Suprapubic skin (tissue), 4 donors: ENCODE measurements at regions not wholly inside any gene's neighbourhood (a gene's known extent, or its start where the extent isn't known, plus 50 kb on each side); places are given as distances from the start of the nearest gene placed in this dataset.

Experiments
- DNase-seq, 2 donors: peaks; one replicate each; pipeline ENCODE4 v3.0.0-alpha.2; 2019; ENCODE audit warnings: low spot score in 2 of 2
- H3K27ac ChIP-seq: fragments of 200-600 bp; sonication (generic); one replicate; pipeline ENCODE4 v1.5.1; 2019
- H3K27me3 ChIP-seq: fragments of 200-600 bp; sonication (generic); one replicate; pipeline ENCODE4 v1.5.1; 2019
- H3K36me3 ChIP-seq: fragments of 200-600 bp; sonication (generic); one replicate; pipeline ENCODE4 v1.5.1; 2019
- H3K4me1 ChIP-seq: fragments of 200-600 bp; sonication (generic); one replicate; pipeline ENCODE4 v1.5.1; 2019
- H3K4me3 ChIP-seq: fragments of 200-600 bp; sonication (generic); one replicate; pipeline ENCODE4 v1.5.1; 2019; ENCODE audit warnings: mild to moderate bottlenecking
- H3K9me3 ChIP-seq: fragments of 200-600 bp; sonication (generic); one replicate; pipeline ENCODE4 v1.5.1; 2019
- CTCF ChIP-seq, 2 donors: fragments of 200-600 bp in 1 of 2; fragments of 450-650 bp in 1 of 2; sonication (generic) in 1 of 2; IDR thresholded peaks; one replicate each; pipeline ENCODE4 v1.5.1; 2016 to 2019; ENCODE audit warnings: antibody characterized with exemption in 2 of 2, mild to moderate bottlenecking in 1 of 2, moderate library complexity in 1 of 2
- EP300 ChIP-seq: sonication (generic); formaldehyde crosslinking; IDR thresholded peaks from one replicate; pipeline ENCODE4 v1.6.1; 2017; ENCODE audit warnings: antibody characterized with exemption
- POLR2A ChIP-seq, 2 donors: fragments of 450-650 bp; IDR thresholded peaks; one replicate each; pipeline ENCODE4 v1.6.1; 2017; ENCODE audit warnings: antibody characterized with exemption in 2 of 2, mild to moderate bottlenecking in 2 of 2, moderate library complexity in 2 of 2
- POLR2AphosphoS5 ChIP-seq, 3 donors: sonication (generic); formaldehyde crosslinking; IDR thresholded peaks; one replicate each; pipeline ENCODE4 v1.6.1; 2017; ENCODE audit warnings: antibody characterized with exemption in 3 of 3
- WGBS: methylation state at CpG from one replicate; pipeline ENCODE4 v1.1.5; 2018; 5-methylcytosine and 5-hydroxymethylcytosine counted together

- TF ChIP-seq POLR2AphosphoS5 (IDR thresholded peaks at IDR 0.05) (no peak), POLR2A (IDR thresholded peaks at IDR 0.05) (no peak), CTCF (IDR thresholded peaks at IDR 0.05) (no peak), EP300 (no peak)
- Histone ChIP-seq H3K9me3 (no peaks in the 10 kb centered on the region), H3K4me1 (no peaks in the 10 kb centered on the region), H3K27me3 (no peaks in the 10 kb centered on the region), H3K4me3 (no peak overlapping the region), H3K36me3 (no peaks in the 10 kb centered on the region), H3K27ac (no peak overlapping the region)
- WGBS = 56% methylated on average over 2 of the region's 2 CpGs
- DNase-seq = no peak
Observed at GRCh38 chr11:38038777-38039176, 1440.7 kb upstream of the RAG2 start.

GRCh38 chr11:38019072-38019775, 1421.2 kb upstream of the RAG2 start:
- DNase-seq = no peak
- Histone ChIP-seq H3K9me3 (peaks cover 5% of the 10 kb centered on the region), H3K36me3 (no peaks in the 10 kb centered on the region), H3K27ac (no peak overlapping the region), H3K4me1 (no peaks in the 10 kb centered on the region), H3K27me3 (no peaks in the 10 kb centered on the region), H3K4me3 (no peak overlapping the region)
- no peak for TF ChIP-seq EP300
- no peak for TF ChIP-seq CTCF (IDR thresholded peaks at IDR 0.05)
- no peak for TF ChIP-seq POLR2A (IDR thresholded peaks at IDR 0.05)
- TF ChIP-seq POLR2AphosphoS5 (IDR thresholded peaks at IDR 0.05) = no peak
- WGBS = 80% methylated on average over 2 of the region's 5 CpGs

GRCh38 chr11:38014405-38014804, 1416.4 kb upstream of the RAG2 start:
- WGBS = 24% methylated on average over 1 of the region's 1 CpG
- Histone ChIP-seq H3K27me3 (no peaks in the 10 kb centered on the region), H3K4me1 (no peaks in the 10 kb centered on the region), H3K36me3 (no peaks in the 10 kb centered on the region), H3K9me3 (no peaks in the 10 kb centered on the region), H3K4me3 (no peak overlapping the region), H3K27ac (no peak overlapping the region)
- DNase-seq = no peak
- TF ChIP-seq EP300 = no peak
- TF ChIP-seq CTCF (IDR thresholded peaks at IDR 0.05) = no peak
- TF ChIP-seq POLR2AphosphoS5 (IDR thresholded peaks at IDR 0.05) = no peak
- no peak for TF ChIP-seq POLR2A (IDR thresholded peaks at IDR 0.05)

- Histone ChIP-seq H3K27me3 (no peaks in the 10 kb centered on the region), H3K4me1 (no peaks in the 10 kb centered on the region), H3K36me3 (no peaks in the 10 kb centered on the region), H3K27ac (no peak overlapping the region), H3K4me3 (no peak overlapping the region), H3K9me3 (no peaks in the 10 kb centered on the region)
- no peak for DNase-seq
- TF ChIP-seq POLR2AphosphoS5 (IDR thresholded peaks at IDR 0.05) (no peak), CTCF (IDR thresholded peaks at IDR 0.05) (no peak), POLR2A (IDR thresholded peaks at IDR 0.05) (no peak), EP300 (no peak)
- 89% methylated on average over 8 of the region's 8 CpGs for WGBS
Observed at GRCh38 chr11:38013157-38013556, 1415.1 kb upstream of the RAG2 start.

- no peaks in the 10 kb centered on the region for H3K36me3 ChIP-seq
- H3K9me3 ChIP-seq = no peaks in the 10 kb centered on the region
- no peaks in the 10 kb centered on the region for H3K4me1 ChIP-seq
- no peak for TF ChIP-seq POLR2AphosphoS5 (IDR thresholded peaks at IDR 0.05)
- no peak for TF ChIP-seq EP300
- no peak for TF ChIP-seq POLR2A (IDR thresholded peaks at IDR 0.05)
- TF ChIP-seq CTCF (IDR thresholded peaks at IDR 0.05) = no peak
- H3K27ac ChIP-seq = no peak overlapping the region
- no peaks in the 10 kb centered on the region for H3K27me3 ChIP-seq
- no peak for DNase-seq
- H3K4me3 ChIP-seq = no peak overlapping the region
Observed at GRCh38 chr11:38011496-38011895, 1413.5 kb upstream of the RAG2 start.
